ENCODE measurements at regions not wholly inside any gene's neighbourhood (a gene's known extent, or its start where the extent isn't known, plus 50 kb on each side); places are given as distances from the start of the nearest gene placed in this dataset.

GRCh38 chr2:107063228-107063627 is 177.3 kb upstream of the ST6GAL2 start:
- H3K9me3 ChIP-seq, result no peaks in the 10 kb centered on the region
- intact Hi-C loops (cut with DNase I), result no loop called here
- DNase-seq (no peak), ATAC-seq (no peak)
- H3K27ac ChIP-seq, result no peak overlapping the region
- TF ChIP-seq CTCF (IDR thresholded peaks at IDR 0.05) (no peak), POLR2A (IDR thresholded peaks at IDR 0.05) (no peak)
- H3K27me3 ChIP-seq, result no peaks in the 10 kb centered on the region
- no peaks in the 10 kb centered on the region for H3K36me3 ChIP-seq (replicated peaks in 1 of 2; ENCODE audit: insufficient read depth in 1 of 2, low read depth in 2 of 2)
- no peaks in the 10 kb centered on the region for H3K4me1 ChIP-seq
- no peak overlapping the region for H3K4me3 ChIP-seq
- WGBS, 2 donors, result 61 to 78% methylated on average over 3 of the region's 3 CpGs

GRCh38 chr2:107064750-107065149 is 178.8 kb upstream of the ST6GAL2 start:
- DNase-seq, result no peak
- no peak for ATAC-seq

GRCh38 chr2:107068069-107068916 is 182.3 kb upstream of the ST6GAL2 start:
- H3K4me1 ChIP-seq, result no peaks in the 10 kb centered on the region
- no peak overlapping the region for H3K4me3 ChIP-seq
- no peaks in the 10 kb centered on the region for H3K27me3 ChIP-seq
- H3K27ac ChIP-seq, result no peak overlapping the region
- H3K9me3 ChIP-seq, result no peaks in the 10 kb centered on the region
- intact Hi-C loops (cut with DNase I), result no loop called here
- no peaks in the 10 kb centered on the region for H3K36me3 ChIP-seq (replicated peaks in 1 of 2; ENCODE audit: insufficient read depth in 1 of 2, low read depth in 2 of 2)
- ATAC-seq (no peak), DNase-seq (no peak)
- WGBS, 2 donors, result 58 to 69% methylated on average over 11 of the region's 11 CpGs
- TF ChIP-seq POLR2A (IDR thresholded peaks at IDR 0.05), result no peak
- TF ChIP-seq CTCF (IDR thresholded peaks at IDR 0.05), result no peak

More at GRCh38 chr2:107064750-107065149, 178.8 kb upstream of the ST6GAL2 start:
- H3K4me3 ChIP-seq, result no peak overlapping the region
- no peak overlapping the region for H3K27ac ChIP-seq
- no peaks in the 10 kb centered on the region for H3K9me3 ChIP-seq
- intact Hi-C loops (cut with DNase I), result no loop called here
- no peak for TF ChIP-seq POLR2A (IDR thresholded peaks at IDR 0.05)
- TF ChIP-seq CTCF (IDR thresholded peaks at IDR 0.05), result no peak
- H3K27me3 ChIP-seq, result no peaks in the 10 kb centered on the region
- no peaks in the 10 kb centered on the region for H3K4me1 ChIP-seq
- WGBS, 2 donors, result 70 to 80% methylated on average over 6 of the region's 6 CpGs
- H3K36me3 ChIP-seq (replicated peaks in 1 of 2; ENCODE audit: insufficient read depth in 1 of 2, low read depth in 2 of 2), result no peaks in the 10 kb centered on the region

GRCh38 chr2:107069890-107070289 is 183.9 kb upstream of the ST6GAL2 start:
- Histone ChIP-seq H3K27ac (no peak overlapping the region), H3K4me1 (no peaks in the 10 kb centered on the region), H3K4me3 (no peak overlapping the region), H3K27me3 (no peaks in the 10 kb centered on the region), H3K9me3 (no peaks in the 10 kb centered on the region), H3K36me3 (replicated peaks in 1 of 2; ENCODE audit: insufficient read depth in 1 of 2, low read depth in 2 of 2) (no peaks in the 10 kb centered on the region)
- 55 to 57% methylated on average over 2 of the region's 2 CpGs for WGBS, 2 donors
- intact Hi-C loops (cut with DNase I), result no loop called here
- ATAC-seq (no peak), DNase-seq (no peak)
- TF ChIP-seq CTCF (IDR thresholded peaks at IDR 0.05), result no peak
- TF ChIP-seq POLR2A (IDR thresholded peaks at IDR 0.05), result no peak
